COR-L47 (cell line): ENCODE measurements at regions not wholly inside any gene's neighbourhood (a gene's known extent, or its start where the extent isn't known, plus 50 kb on each side); places are given as distances from the start of the nearest gene placed in this dataset.
A peak's percentile ranks its signal among the peaks of the same experiment; 100 is the strongest.
"Not testable (repeated sequence)": the region's sequence is repeated elsewhere in the genome, so short reads cannot be mapped to it uniquely, and the experiment has no call there.

Source experiments
- DNase-seq: peaks from one replicate; lab custom pipeline; 2025; lab: John Stamatoyannopoulos, UW

- peak; percentile 65 for DNase-seq
These were observed 265.8 kb upstream of the SOX9 start for GRCh38 chr17:71855010-71855409.

- DNase-seq: no peak
These were observed 256.1 kb upstream of the SOX9 start for GRCh38 chr17:71864755-71865154.

- DNase-seq: no peak
These were observed 254.7 kb upstream of the SOX9 start for GRCh38 chr17:71866095-71866494.

- no peak for DNase-seq
These were observed 251.5 kb upstream of the SOX9 start for GRCh38 chr17:71869293-71869692.

GRCh38 chr17:71869841-71870545, 250.8 kb upstream of the SOX9 start:
- DNase-seq: no peak

- peak; percentile 13 for DNase-seq
These were observed 250.3 kb upstream of the SOX9 start for GRCh38 chr17:71870546-71870862.

- no peak for DNase-seq
These were observed 247.9 kb upstream of the SOX9 start for GRCh38 chr17:71872843-71873485.

GRCh38 chr17:71874773-71875172, 246.0 kb upstream of the SOX9 start:
- DNase-seq: not testable (repeated sequence)

- DNase-seq: no peak
These were observed 242.5 kb upstream of the SOX9 start for GRCh38 chr17:71878271-71878670.

- no peak for DNase-seq
These were observed 241.8 kb upstream of the SOX9 start for GRCh38 chr17:71878998-71879397.

- no peak for DNase-seq
These were observed 239.8 kb upstream of the SOX9 start for GRCh38 chr17:71881041-71881440.

GRCh38 chr17:71881581-71881980, 239.2 kb upstream of the SOX9 start:
- DNase-seq: no peak

- DNase-seq: no peak
These were observed 237.6 kb upstream of the SOX9 start for GRCh38 chr17:71883258-71883657.

- DNase-seq: no peak
These were observed 237.0 kb upstream of the SOX9 start for GRCh38 chr17:71883845-71884244.

GRCh38 chr17:71885662-71886061, 235.2 kb upstream of the SOX9 start:
- no peak for DNase-seq

- DNase-seq: no peak
These were observed 221.5 kb upstream of the SOX9 start for GRCh38 chr17:71899317-71899716.

- DNase-seq: no peak
These were observed 220.1 kb upstream of the SOX9 start for GRCh38 chr17:71900621-71901229.

GRCh38 chr17:71902894-71903506, 217.8 kb upstream of the SOX9 start:
- no peak for DNase-seq

GRCh38 chr17:71905376-71906031, 215.3 kb upstream of the SOX9 start:
- DNase-seq: no peak

- DNase-seq: no peak
These were observed 211.7 kb upstream of the SOX9 start for GRCh38 chr17:71909155-71909554.

GRCh38 chr17:71910002-71910401, 210.8 kb upstream of the SOX9 start:
- no peak for DNase-seq

GRCh38 chr17:71914042-71914441, 206.8 kb upstream of the SOX9 start:
- no peak for DNase-seq

GRCh38 chr17:71914812-71915211, 206.0 kb upstream of the SOX9 start:
- no peak for DNase-seq
